ENCODE measurements at regions not wholly inside any gene's neighbourhood (a gene's known extent, or its start where the extent isn't known, plus 50 kb on each side); places are given as distances from the start of the nearest gene placed in this dataset.

- DNase-seq (ENCODE audit: low read depth, low spot score) (no peak), FAIRE-seq (no peak)
- H3K4me2 ChIP-seq (ENCODE audit: insufficient read depth, low read length): no peak overlapping the region
- no TSS peak for BruUV-seq (replicated peaks)
- no peaks in the 10 kb centered on the region for H3K27me3 ChIP-seq (ENCODE audit: control insufficient read depth in 2 of 2, insufficient read depth in 2 of 2, low read length in 2 of 2)
- no peak for TF ChIP-seq GATA2 (IDR thresholded peaks at IDR 0.05; ENCODE audit: insufficient read depth, insufficient read length, low read depth, low read length)
- no peak for TF ChIP-seq POLR2A (IDR thresholded peaks at IDR 0.05; ENCODE audit: low read depth, low read length)
- TF ChIP-seq CTCF (IDR thresholded peaks at IDR 0.05; ENCODE audit: extremely low read depth in 1 of 2, insufficient read depth in 1 of 2, low read depth in 1 of 2, low read length in 2 of 2): no peak
- no peak for TF ChIP-seq MYC (IDR thresholded peaks at IDR 0.05; ENCODE audit: low read depth, low read length)
- no peak for TF ChIP-seq MAX (IDR thresholded peaks at IDR 0.05; ENCODE audit: insufficient read depth, insufficient read length)
- TF ChIP-seq FOS (IDR thresholded peaks at IDR 0.05; ENCODE audit: borderline replicate concordance, insufficient read depth, low read length): no peak
- TF ChIP-seq EZH2 (IDR thresholded peaks at IDR 0.05; ENCODE audit: borderline replicate concordance, low read depth, low read length, severe bottlenecking): no peak
- TF ChIP-seq POLR2AphosphoS5 (IDR thresholded peaks at IDR 0.05; ENCODE audit: insufficient read depth, low read depth, low read length): no peak
- no peak for TF ChIP-seq JUN (IDR thresholded peaks at IDR 0.05; ENCODE audit: borderline replicate concordance, insufficient read depth, insufficient read length, low read depth)
- H3K4me3 ChIP-seq (replicated peaks in 1 of 3; ENCODE audit: insufficient read depth in 1 of 3, low read depth in 1 of 3, low read length in 3 of 3): no peak overlapping the region
- no peak overlapping the region for H2AFZ ChIP-seq (ENCODE audit: low read depth, low read length)
- intact Hi-C loops (cut with micrococcal nuclease) (no loop called here), dilution Hi-C loops (cut with MboI; ENCODE audit: extremely low pct_ligation_motif_present, low sequenced_read_pairs) (no loop called here)
- H3K36me3 ChIP-seq (ENCODE audit: control insufficient read depth in 2 of 2, extremely low read depth in 1 of 2, insufficient read depth in 2 of 2, low read length in 2 of 2): no peaks in the 10 kb centered on the region
- H3K4me1 ChIP-seq (ENCODE audit: control insufficient read depth, extremely low read depth, insufficient read depth, low read length): no peaks in the 10 kb centered on the region
- ChIA-PET CTCF (no interaction called here), POLR2A (no interaction called here)
- no peaks in the 10 kb centered on the region for H3K79me2 ChIP-seq (ENCODE audit: control insufficient read depth, insufficient read depth, low read length)
- H3K9me1 ChIP-seq (replicated peaks; ENCODE audit: control insufficient read depth, extremely low read depth, insufficient read depth, low read length): no peaks in the 10 kb centered on the region
- no peaks in the 10 kb centered on the region for H4K20me1 ChIP-seq (replicated peaks; ENCODE audit: control insufficient read depth, extremely low read depth, insufficient read depth, low read length)
- H3K27ac ChIP-seq (ENCODE audit: insufficient read depth, low read depth, low read length): no peak overlapping the region
- no peak overlapping the region for H3K9ac ChIP-seq (replicated peaks; ENCODE audit: extremely low read depth, insufficient read depth, low read length)
- peaks cover 2% of the 10 kb centered on the region for H3K9me3 ChIP-seq (replicated peaks; ENCODE audit: control insufficient read depth, insufficient read depth, low read length)
These were observed 602.7 kb upstream of the CHRM3 start for GRCh38 chr1:238783633-238784032.

All from endothelial cell of umbilical vein (primary cell).